ENCODE measurements at regions not wholly inside any gene's neighbourhood (a gene's known extent, or its start where the extent isn't known, plus 50 kb on each side); places are given as distances from the start of the nearest gene placed in this dataset.

DNA sequence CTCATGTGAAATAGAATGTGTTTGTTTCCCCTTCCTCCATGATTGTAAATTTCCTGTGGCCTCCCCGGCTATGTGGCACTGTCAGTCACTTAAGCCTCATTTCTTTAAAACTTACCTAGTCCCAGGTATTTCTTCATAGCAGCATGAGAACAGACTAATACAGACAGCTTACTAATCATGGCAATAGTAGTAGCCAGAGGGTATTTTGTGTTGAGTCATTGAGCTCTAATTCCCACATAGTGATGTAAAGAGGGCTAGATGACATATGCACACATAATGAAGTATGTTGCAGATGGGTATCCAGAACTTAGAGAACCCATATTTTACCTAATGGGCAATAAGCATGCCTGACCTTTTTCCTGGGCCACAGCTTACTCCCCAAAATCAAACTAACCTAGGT, 1197.2 kb downstream of the PCDH7 start:
- Histone ChIP-seq H3K27me3 (no peaks in the 10 kb centered on the region), H3K4me3 (no peak overlapping the region), H3K4me1 (ENCODE audit: low read depth) (no peaks in the 10 kb centered on the region), H3K27ac (no peak overlapping the region), H3K36me3 (no peaks in the 10 kb centered on the region), H3K9me3 (ENCODE audit: low read depth) (no peaks in the 10 kb centered on the region)
- TF ChIP-seq, protein P1, sequence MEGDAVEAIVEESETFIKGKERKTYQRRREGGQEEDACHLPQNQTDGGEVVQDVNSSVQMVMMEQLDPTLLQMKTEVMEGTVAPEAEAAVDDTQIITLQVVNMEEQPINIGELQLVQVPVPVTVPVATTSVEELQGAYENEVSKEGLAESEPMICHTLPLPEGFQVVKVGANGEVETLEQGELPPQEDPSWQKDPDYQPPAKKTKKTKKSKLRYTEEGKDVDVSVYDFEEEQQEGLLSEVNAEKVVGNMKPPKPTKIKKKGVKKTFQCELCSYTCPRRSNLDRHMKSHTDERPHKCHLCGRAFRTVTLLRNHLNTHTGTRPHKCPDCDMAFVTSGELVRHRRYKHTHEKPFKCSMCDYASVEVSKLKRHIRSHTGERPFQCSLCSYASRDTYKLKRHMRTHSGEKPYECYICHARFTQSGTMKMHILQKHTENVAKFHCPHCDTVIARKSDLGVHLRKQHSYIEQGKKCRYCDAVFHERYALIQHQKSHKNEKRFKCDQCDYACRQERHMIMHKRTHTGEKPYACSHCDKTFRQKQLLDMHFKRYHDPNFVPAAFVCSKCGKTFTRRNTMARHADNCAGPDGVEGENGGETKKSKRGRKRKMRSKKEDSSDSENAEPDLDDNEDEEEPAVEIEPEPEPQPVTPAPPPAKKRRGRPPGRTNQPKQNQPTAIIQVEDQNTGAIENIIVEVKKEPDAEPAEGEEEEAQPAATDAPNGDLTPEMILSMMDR (IDR thresholded peaks at IDR 0.05; ENCODE audit: low read depth, low read length), result no peak
- no peak for DNase-seq (ENCODE audit: low read depth in 1 of 2, low spot score in 1 of 2)

DNA sequence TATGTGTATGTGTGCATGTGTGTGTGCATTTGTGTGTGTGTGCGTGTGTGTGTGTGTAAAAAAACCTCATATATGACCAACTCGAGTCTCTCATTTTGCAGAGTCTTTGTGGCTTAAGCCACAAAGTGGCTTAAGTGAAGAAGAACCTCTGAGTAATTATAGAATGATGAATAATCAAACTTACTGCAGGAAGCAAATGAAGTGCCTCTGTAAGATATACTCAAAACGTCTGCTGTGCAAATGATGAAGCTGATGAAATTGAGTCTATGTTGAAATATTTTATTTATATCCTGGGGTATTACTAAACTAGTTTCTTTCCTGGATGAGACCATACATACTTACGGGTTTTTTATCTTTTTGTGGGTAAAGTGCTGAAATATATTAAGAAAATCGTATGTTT, 1198.7 kb downstream of the PCDH7 start:
- Histone ChIP-seq H3K4me1 (ENCODE audit: low read depth) (no peaks in the 10 kb centered on the region), H3K4me3 (no peak overlapping the region), H3K9me3 (ENCODE audit: low read depth) (no peaks in the 10 kb centered on the region), H3K27ac (no peak overlapping the region), H3K36me3 (no peaks in the 10 kb centered on the region), H3K27me3 (no peaks in the 10 kb centered on the region)
- peak in 1 of 2 donors; percentile 53 for DNase-seq (ENCODE audit: low read depth in 1 of 2, low spot score in 1 of 2)
- TF ChIP-seq, protein P1 (IDR thresholded peaks at IDR 0.05; ENCODE audit: low read depth, low read length), result no peak

DNA sequence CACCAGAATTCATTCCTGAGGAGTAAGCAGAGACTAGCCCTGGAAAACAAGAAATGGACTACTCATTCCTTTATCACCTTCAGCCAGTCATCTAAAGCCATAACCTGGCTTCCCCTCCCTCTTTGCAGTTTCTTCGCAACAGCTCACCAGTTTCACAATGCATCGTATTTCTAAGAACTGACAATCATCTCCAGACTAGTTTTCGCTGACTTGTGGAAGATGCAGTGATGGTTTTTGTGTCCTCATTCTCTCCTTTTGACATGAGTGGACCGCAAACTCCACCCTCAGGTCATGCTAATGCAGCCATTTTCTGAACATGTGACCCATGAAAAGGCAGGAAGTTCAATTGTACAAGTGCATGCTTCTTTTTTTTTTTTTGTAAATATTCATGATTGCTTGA, 1203.5 kb downstream of the PCDH7 start:
- Histone ChIP-seq H3K27ac (no peak overlapping the region), H3K9me3 (ENCODE audit: low read depth) (no peaks in the 10 kb centered on the region), H3K27me3 (no peaks in the 10 kb centered on the region), H3K4me1 (ENCODE audit: low read depth) (no peaks in the 10 kb centered on the region), H3K4me3 (no peak overlapping the region), H3K36me3 (no peaks in the 10 kb centered on the region)
- TF ChIP-seq, protein P1 (IDR thresholded peaks at IDR 0.05; ENCODE audit: low read depth, low read length), result no peak
- DNase-seq (ENCODE audit: low read depth in 1 of 2, low spot score in 1 of 2), result no peak

DNA sequence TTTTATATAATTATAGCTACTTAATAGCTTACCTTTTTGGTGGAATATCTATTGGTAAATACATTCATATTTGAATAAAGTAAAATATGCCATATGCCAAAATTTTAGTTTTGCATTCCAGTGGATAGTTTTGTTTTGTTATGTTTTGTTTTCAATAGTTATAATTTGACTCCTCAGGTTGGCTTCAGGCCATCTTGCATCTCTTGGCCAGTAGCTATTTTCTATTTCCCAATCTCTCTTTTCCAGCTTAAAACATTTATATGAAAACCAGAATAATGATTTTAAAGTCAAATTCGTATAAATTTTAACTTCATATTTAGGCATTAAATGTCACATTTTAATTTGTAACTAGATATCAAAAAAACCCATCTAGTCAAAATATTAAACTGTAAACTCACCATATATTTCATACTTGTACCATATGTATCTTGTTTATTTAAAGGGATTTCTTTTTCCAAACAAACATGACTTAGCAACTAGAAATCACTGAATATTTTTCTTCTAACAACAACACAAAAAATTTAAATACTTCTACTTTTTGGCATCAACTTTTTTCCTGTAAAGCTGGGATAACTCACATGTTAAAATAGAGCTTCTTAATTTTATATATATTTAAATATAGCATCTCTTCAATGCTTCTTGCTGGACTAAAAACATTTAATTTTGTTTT, 1209.6 kb downstream of the PCDH7 start:
- no peak overlapping the region for H3K4me3 ChIP-seq
- TF ChIP-seq, protein P1 (IDR thresholded peaks at IDR 0.05; ENCODE audit: low read depth, low read length), result no peak
- no peaks in the 10 kb centered on the region for H3K36me3 ChIP-seq
- H3K9me3 ChIP-seq (ENCODE audit: low read depth), result no peaks in the 10 kb centered on the region
- H3K4me1 ChIP-seq (ENCODE audit: low read depth), result no peaks in the 10 kb centered on the region
- no peak for DNase-seq (ENCODE audit: low read depth in 1 of 2, low spot score in 1 of 2)
- H3K27me3 ChIP-seq, result no peaks in the 10 kb centered on the region
- no peak overlapping the region for H3K27ac ChIP-seq

DNA sequence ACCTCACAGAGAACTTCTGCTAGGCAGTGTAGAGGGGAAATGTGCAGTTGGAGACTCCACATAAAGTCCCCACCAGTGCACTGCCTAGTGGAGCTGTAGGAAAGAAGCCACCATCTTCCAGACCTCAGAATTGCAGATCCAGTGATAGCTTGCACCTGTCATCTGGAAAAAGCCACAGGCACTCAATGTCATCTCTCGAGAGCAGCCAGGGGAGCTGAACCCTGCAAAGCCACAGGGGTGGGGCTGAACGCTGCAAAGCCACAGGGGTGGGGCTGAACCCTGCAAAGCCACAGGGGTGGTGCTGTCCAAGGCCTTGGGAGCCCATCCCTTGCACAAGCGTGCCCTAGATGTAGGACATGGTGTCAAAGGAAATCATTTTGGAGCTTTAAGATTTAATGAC, 1226.3 kb downstream of the PCDH7 start:
- no peak for DNase-seq (ENCODE audit: low read depth in 1 of 2, low spot score in 1 of 2)
- no peaks in the 10 kb centered on the region for H3K4me1 ChIP-seq (ENCODE audit: low read depth)
- H3K9me3 ChIP-seq (ENCODE audit: low read depth), result no peaks in the 10 kb centered on the region
- H3K4me3 ChIP-seq, result no peak overlapping the region
- H3K27me3 ChIP-seq, result no peaks in the 10 kb centered on the region
- no peaks in the 10 kb centered on the region for H3K36me3 ChIP-seq
- no peak overlapping the region for H3K27ac ChIP-seq
- TF ChIP-seq, protein P1 (IDR thresholded peaks at IDR 0.05; ENCODE audit: low read depth, low read length), result no peak
